ENCODE measurements at regions not wholly inside any gene's neighbourhood (a gene's known extent, or its start where the extent isn't known, plus 50 kb on each side); places are given as distances from the start of the nearest gene placed in this dataset.

DNA sequence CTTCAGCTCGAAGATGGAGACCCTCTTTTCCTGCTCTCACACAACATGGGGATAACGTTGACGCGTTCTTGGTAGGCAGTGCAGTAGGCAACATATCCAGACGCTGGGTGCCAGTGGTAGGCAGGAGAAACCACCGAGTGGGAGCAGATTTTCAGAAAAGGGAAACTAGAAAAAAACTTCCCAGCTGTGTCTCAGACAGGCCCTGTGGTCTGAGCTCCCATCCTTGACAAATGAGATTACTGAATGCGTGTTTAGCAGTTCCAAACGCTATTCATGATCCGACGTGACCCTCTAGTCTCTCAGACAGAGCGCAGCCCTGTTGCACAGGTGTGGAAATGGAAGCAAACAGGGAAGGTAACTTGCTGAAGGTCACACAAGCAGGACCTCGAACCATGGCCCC, 83.9 kb upstream of the DUSP22 start:
- peak in 1 of 2 experiments; percentile 30 for DNase-seq (ENCODE audit: low read depth in 1 of 2, low spot score in 1 of 2)
- peaks cover 3% of the 10 kb centered on the region for H3K27me3 ChIP-seq (ENCODE audit: insufficient read depth, poor library complexity, severe bottlenecking)
- H3K4me3 ChIP-seq (replicated peaks; ENCODE audit: insufficient read depth, low read length): no peak overlapping the region
- TF ChIP-seq, protein P1, sequence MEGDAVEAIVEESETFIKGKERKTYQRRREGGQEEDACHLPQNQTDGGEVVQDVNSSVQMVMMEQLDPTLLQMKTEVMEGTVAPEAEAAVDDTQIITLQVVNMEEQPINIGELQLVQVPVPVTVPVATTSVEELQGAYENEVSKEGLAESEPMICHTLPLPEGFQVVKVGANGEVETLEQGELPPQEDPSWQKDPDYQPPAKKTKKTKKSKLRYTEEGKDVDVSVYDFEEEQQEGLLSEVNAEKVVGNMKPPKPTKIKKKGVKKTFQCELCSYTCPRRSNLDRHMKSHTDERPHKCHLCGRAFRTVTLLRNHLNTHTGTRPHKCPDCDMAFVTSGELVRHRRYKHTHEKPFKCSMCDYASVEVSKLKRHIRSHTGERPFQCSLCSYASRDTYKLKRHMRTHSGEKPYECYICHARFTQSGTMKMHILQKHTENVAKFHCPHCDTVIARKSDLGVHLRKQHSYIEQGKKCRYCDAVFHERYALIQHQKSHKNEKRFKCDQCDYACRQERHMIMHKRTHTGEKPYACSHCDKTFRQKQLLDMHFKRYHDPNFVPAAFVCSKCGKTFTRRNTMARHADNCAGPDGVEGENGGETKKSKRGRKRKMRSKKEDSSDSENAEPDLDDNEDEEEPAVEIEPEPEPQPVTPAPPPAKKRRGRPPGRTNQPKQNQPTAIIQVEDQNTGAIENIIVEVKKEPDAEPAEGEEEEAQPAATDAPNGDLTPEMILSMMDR (IDR thresholded peaks at IDR 0.05; ENCODE audit: insufficient read depth, low read length): no peak
- TF ChIP-seq, protein P2, sequence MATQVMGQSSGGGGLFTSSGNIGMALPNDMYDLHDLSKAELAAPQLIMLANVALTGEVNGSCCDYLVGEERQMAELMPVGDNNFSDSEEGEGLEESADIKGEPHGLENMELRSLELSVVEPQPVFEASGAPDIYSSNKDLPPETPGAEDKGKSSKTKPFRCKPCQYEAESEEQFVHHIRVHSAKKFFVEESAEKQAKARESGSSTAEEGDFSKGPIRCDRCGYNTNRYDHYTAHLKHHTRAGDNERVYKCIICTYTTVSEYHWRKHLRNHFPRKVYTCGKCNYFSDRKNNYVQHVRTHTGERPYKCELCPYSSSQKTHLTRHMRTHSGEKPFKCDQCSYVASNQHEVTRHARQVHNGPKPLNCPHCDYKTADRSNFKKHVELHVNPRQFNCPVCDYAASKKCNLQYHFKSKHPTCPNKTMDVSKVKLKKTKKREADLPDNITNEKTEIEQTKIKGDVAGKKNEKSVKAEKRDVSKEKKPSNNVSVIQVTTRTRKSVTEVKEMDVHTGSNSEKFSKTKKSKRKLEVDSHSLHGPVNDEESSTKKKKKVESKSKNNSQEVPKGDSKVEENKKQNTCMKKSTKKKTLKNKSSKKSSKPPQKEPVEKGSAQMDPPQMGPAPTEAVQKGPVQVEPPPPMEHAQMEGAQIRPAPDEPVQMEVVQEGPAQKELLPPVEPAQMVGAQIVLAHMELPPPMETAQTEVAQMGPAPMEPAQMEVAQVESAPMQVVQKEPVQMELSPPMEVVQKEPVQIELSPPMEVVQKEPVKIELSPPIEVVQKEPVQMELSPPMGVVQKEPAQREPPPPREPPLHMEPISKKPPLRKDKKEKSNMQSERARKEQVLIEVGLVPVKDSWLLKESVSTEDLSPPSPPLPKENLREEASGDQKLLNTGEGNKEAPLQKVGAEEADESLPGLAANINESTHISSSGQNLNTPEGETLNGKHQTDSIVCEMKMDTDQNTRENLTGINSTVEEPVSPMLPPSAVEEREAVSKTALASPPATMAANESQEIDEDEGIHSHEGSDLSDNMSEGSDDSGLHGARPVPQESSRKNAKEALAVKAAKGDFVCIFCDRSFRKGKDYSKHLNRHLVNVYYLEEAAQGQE (IDR thresholded peaks at IDR 0.05; ENCODE audit: insufficient replicate concordance, low read depth): no peak
- TF ChIP-seq SPI1 (IDR thresholded peaks at IDR 0.05; ENCODE audit: borderline replicate concordance, low read depth): no peak
- TF ChIP-seq GABPA (IDR thresholded peaks at IDR 0.05; ENCODE audit: low read depth): no peak
- TF ChIP-seq POLR2AphosphoS5 (IDR thresholded peaks at IDR 0.05; ENCODE audit: low read depth): no peak
- no peak overlapping the region for H3K27ac ChIP-seq (replicated peaks)

DNA sequence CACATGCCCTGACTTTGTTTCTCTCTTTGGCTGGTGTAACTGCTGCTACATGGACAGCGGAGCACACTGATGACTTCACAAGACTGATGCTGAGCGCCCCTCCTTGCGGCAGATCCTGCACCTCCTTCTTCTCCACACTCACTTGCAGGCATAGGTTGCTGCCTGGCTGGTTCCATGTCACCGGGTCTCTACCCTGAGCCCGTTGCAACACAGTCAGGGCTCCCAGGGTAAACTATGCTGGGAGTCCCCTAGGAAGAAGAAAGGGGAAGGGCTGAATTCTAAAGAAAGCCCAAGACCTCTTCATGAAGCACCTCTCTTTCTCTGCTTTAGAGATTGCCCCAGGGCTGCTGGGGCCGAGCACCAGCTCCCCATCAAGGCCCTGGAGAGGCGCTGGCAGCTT, 83.3 kb upstream of the DUSP22 start:
- Histone ChIP-seq H3K4me3 (replicated peaks; ENCODE audit: insufficient read depth, low read length) (no peak overlapping the region), H3K27me3 (ENCODE audit: insufficient read depth, poor library complexity, severe bottlenecking) (peaks cover 3% of the 10 kb centered on the region), H3K27ac (replicated peaks) (no peak overlapping the region)
- TF ChIP-seq, protein P1 (IDR thresholded peaks at IDR 0.05; ENCODE audit: insufficient read depth, low read length): no peak
- TF ChIP-seq GABPA (IDR thresholded peaks at IDR 0.05; ENCODE audit: low read depth) (no peak), POLR2AphosphoS5 (IDR thresholded peaks at IDR 0.05; ENCODE audit: low read depth) (no peak), SPI1 (IDR thresholded peaks at IDR 0.05; ENCODE audit: borderline replicate concordance, low read depth) (no peak)
- TF ChIP-seq, protein P2 (IDR thresholded peaks at IDR 0.05; ENCODE audit: insufficient replicate concordance, low read depth): no peak
- peak in 1 of 2 experiments; percentile 14 for DNase-seq (ENCODE audit: low read depth in 1 of 2, low spot score in 1 of 2)

DNA sequence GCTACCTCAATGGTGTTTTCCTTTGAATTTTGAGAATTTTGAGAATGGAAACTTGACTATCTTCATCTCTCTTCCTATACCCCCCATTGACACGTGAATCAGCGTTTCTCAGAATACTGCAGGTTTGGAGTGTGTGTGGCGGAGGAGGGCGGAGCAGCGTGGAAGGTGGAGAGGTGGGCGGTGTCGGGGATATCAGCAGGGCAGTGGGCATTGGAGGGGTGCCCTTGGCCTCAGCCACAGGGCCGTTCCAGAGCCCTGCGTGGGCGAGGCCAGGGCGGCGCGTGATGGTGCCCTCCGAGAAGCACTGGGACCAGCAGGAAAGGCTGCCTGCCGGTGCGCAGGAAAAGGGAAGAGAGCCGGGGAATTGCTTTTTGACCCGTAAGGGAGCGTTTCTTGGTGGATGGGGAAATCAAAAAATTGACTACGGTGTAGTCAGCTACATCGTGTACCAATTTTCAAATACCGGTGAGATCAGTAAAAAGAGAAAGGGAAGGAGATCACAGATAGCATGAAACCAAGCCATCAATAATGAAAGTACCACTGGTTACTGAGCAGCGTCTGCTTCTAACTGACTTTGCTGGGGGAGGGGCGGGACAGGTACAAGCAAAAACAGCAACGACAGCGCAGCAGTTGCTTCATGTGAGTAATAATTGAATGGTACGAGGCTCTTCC, 82.7 kb upstream of the DUSP22 start:
- no peak overlapping the region for H3K4me3 ChIP-seq (replicated peaks; ENCODE audit: insufficient read depth, low read length)
- no peak for DNase-seq (ENCODE audit: low read depth in 1 of 2, low spot score in 1 of 2)

More for the DNA sequence above, 82.7 kb upstream of the DUSP22 start:
- Histone ChIP-seq H3K27me3 (ENCODE audit: insufficient read depth, poor library complexity, severe bottlenecking) (peaks cover 3% of the 10 kb centered on the region), H3K27ac (replicated peaks) (no peak overlapping the region)
- TF ChIP-seq GABPA (IDR thresholded peaks at IDR 0.05; ENCODE audit: low read depth) (no peak), POLR2AphosphoS5 (IDR thresholded peaks at IDR 0.05; ENCODE audit: low read depth) (no peak), SPI1 (IDR thresholded peaks at IDR 0.05; ENCODE audit: borderline replicate concordance, low read depth) (no peak)
- TF ChIP-seq, protein P2 (IDR thresholded peaks at IDR 0.05; ENCODE audit: insufficient replicate concordance, low read depth): no peak
- TF ChIP-seq, protein P1 (IDR thresholded peaks at IDR 0.05; ENCODE audit: insufficient read depth, low read length): no peak
